Upper lobe of left lung (tissue), 4 donors: ENCODE measurements at regions not wholly inside any gene's neighbourhood (a gene's known extent, or its start where the extent isn't known, plus 50 kb on each side); places are given as distances from the start of the nearest gene placed in this dataset.

ENCODE experiments used
- POLR2A ChIP-seq, 4 donors: fragments of 450-650 bp; IDR thresholded peaks; one replicate each; pipeline ENCODE4 v1.5.1; 2016 to 2017; ENCODE audit warnings: antibody characterized with exemption in 4 of 4, mild to moderate bottlenecking in 2 of 4
- POLR2AphosphoS5 ChIP-seq, 2 donors: sonication (generic); formaldehyde crosslinking; IDR thresholded peaks; one replicate each; pipeline ENCODE4 v1.5.1; 2017; ENCODE audit warnings: antibody characterized with exemption in 2 of 2

GRCh38 chr1:8252266-8252951, 65.5 kb upstream of the SLC45A1 start:
- TF ChIP-seq POLR2AphosphoS5 (IDR thresholded peaks at IDR 0.05) (no peak), POLR2A (IDR thresholded peaks at IDR 0.05) (no peak)
